K562 (cell line): ENCODE measurements at regions not wholly inside any gene's neighbourhood (a gene's known extent, or its start where the extent isn't known, plus 50 kb on each side); places are given as distances from the start of the nearest gene placed in this dataset.
"Not testable (repeated sequence)": the region's sequence is repeated elsewhere in the genome, so short reads cannot be mapped to it uniquely, and the experiment has no call there.

ENCODE experiments used
- ATAC-seq: fragments of 200-7000 bp; cut with Tn5 transposase; 3 replicates; pipeline ENCODE4 v1.9.1; 2020; ENCODE audit warnings: moderate library complexity
- BruUV-seq: library from RNA; stranded (reverse); fragments of 400-500 nt; replicated peaks from 2 replicates; lab custom pipeline; 2021; lab: Mats Ljungman, UMichigan
- CTCF ChIA-PET: fragments of 300-600 bp; formaldehyde crosslinking; extraction: SDS; loops from one replicate; lab custom pipeline; 2021; ENCODE audit warnings: low intra/inter-chr PET ratio; lab: Yijun Ruan, JAX
- POLR2A ChIA-PET: fragments of 300-600, 350-650 bp; sonication (Branson Sonifier 250); formaldehyde crosslinking; extraction: SDS; loops from one replicate; lab custom pipeline; 2021; ENCODE audit warnings: antibody characterized with exemption, inconsistent platforms; lab: Yijun Ruan, JAX
- DNase-seq, 4 experiments: peaks; one replicate each; pipeline versions ENCODE4 v3.0.0 to v3.0.0-alpha.2; 2011 to 2018; ENCODE audit warnings: low spot score in 3 of 4, mixed read lengths in 3 of 4; ENCODE audit errors: extremely low read depth in 1 of 4
- FAIRE-seq: peaks from 2 replicates; lab custom pipeline; 2011; peaks lifted over from hg19 to GRCh38; lab: Jason Lieb, UNC
- H2AFZ ChIP-seq: 2 replicates; pipeline ENCODE4 v1.6.0; 2011; ENCODE audit warnings: low read depth, low read length, control low read depth, inconsistent platforms
- H3K27ac ChIP-seq: fragments of 200-600 bp; 3 replicates; pipeline ENCODE4 v1.8.0; 2011; ENCODE audit warnings: low read depth, mild to moderate bottlenecking, control low read depth, inconsistent platforms, low read length, moderate library complexity, mixed read lengths; ENCODE audit errors: extremely low read depth
- H3K27me3 ChIP-seq, 2 experiments: fragments of 300-600 bp in 1 of 2; 2 replicates in 1 of 2; 3 replicates in 1 of 2; pipeline versions ENCODE4 v1.6.0 to v1.8.0; 2011; ENCODE audit warnings: inconsistent platforms in 2 of 2, low read length in 2 of 2, mild to moderate bottlenecking in 1 of 2, mixed read lengths in 1 of 2, moderate library complexity in 1 of 2; ENCODE audit not compliant: control insufficient read depth in 2 of 2, insufficient read depth in 2 of 2
- H3K36me3 ChIP-seq: fragments of 300-600 bp; 3 replicates; pipeline ENCODE4 v1.8.0; 2011; ENCODE audit warnings: mild to moderate bottlenecking, low read length, inconsistent platforms; ENCODE audit not compliant: control insufficient read depth, insufficient read depth
- H3K4me1 ChIP-seq, 2 experiments: fragments of 200-600 bp in 1 of 2; replicated peaks in 1 of 2; 2 replicates in 1 of 2; 3 replicates in 1 of 2; pipeline versions ENCODE4 v1.5.1 to v1.8.0; 2011; ENCODE audit warnings: inconsistent platforms in 2 of 2, low read length in 2 of 2, mild to moderate bottlenecking in 1 of 2, mixed read lengths in 1 of 2, moderate library complexity in 1 of 2; ENCODE audit not compliant: control insufficient read depth in 2 of 2, insufficient read depth in 2 of 2
- H3K4me2 ChIP-seq: 2 replicates; pipeline ENCODE4 v1.6.1; 2011; ENCODE audit warnings: low read length, control low read depth, inconsistent platforms, mixed read lengths; ENCODE audit not compliant: insufficient read depth
- H3K4me3 ChIP-seq: fragments of 200-600 bp; sonication (generic), shearing (Covaris generic); 2 replicates; pipeline ENCODE4 v1.5.1; 2016; ENCODE audit warnings: control low read depth, inconsistent platforms
- H3K79me2 ChIP-seq: fragments of 200-600 bp; 3 replicates; pipeline ENCODE4 v1.8.0; 2011; ENCODE audit warnings: low read length, inconsistent platforms; ENCODE audit not compliant: control insufficient read depth, insufficient read depth
- H3K9ac ChIP-seq, 2 experiments: 2 replicates each; pipeline versions ENCODE4 v1.6.0 to v1.6.1; 2011; ENCODE audit warnings: low read depth in 2 of 2, low read length in 2 of 2, control low read depth in 1 of 2, inconsistent platforms in 1 of 2, mild to moderate bottlenecking in 1 of 2, mixed read lengths in 1 of 2; ENCODE audit not compliant: insufficient read depth in 1 of 2
- H3K9me1 ChIP-seq: one replicate; pipeline ENCODE4 v1.6.0; 2011; ENCODE audit warnings: inconsistent platforms, mild to moderate bottlenecking, low read length, moderate library complexity; ENCODE audit not compliant: control insufficient read depth, insufficient read depth
- H3K9me3 ChIP-seq: replicated peaks from 2 replicates; pipeline ENCODE4 v1.5.1; 2011; ENCODE audit warnings: low read depth, low read length, inconsistent platforms; ENCODE audit not compliant: control insufficient read depth, insufficient read depth
- H4K20me1 ChIP-seq: replicated peaks from 2 replicates; pipeline ENCODE4 v1.6.1; 2011; ENCODE audit warnings: low read length, inconsistent platforms, mixed read lengths; ENCODE audit not compliant: control insufficient read depth, insufficient read depth
- RAD21 ChIP-seq, 2 experiments: fragments of 250-450 bp in 1 of 2; fragments of 450-650 bp in 1 of 2; sonication (Bioruptor Pico) in 1 of 2; formaldehyde crosslinking in 1 of 2; IDR thresholded peaks in 1 of 2; conservative IDR thresholded peaks in 1 of 2; 2 replicates each; pipeline versions ENCODE4 v1.4.0 to v1.8.0; 2020 to 2022; ENCODE audit warnings: mild to moderate bottlenecking in 2 of 2, moderate library complexity in 1 of 2
- WGBS: fragments of 100-300 bp; shearing (Covaris generic); methylation state at CpG from one replicate; pipeline ENCODE4 v1.1.6; 2016; ENCODE audit warnings: low coverage, mixed read lengths; ENCODE audit not compliant: insufficient coverage; ENCODE audit errors: missing lambda C conversion rate; 5-methylcytosine and 5-hydroxymethylcytosine counted together
- in situ Hi-C: fragments of 300-500 bp; cut with MboI; formaldehyde crosslinking; loops from 4 replicates; pipeline ENCODE4 v1.15.0; 2018; ENCODE audit warnings: inconsistent platforms, mixed read lengths
- intact Hi-C: fragments of 100-400 bp; cut with micrococcal nuclease; formaldehyde crosslinking; loops from 2 replicates; pipeline ENCODE4 v1.14.2; 2022

DNA sequence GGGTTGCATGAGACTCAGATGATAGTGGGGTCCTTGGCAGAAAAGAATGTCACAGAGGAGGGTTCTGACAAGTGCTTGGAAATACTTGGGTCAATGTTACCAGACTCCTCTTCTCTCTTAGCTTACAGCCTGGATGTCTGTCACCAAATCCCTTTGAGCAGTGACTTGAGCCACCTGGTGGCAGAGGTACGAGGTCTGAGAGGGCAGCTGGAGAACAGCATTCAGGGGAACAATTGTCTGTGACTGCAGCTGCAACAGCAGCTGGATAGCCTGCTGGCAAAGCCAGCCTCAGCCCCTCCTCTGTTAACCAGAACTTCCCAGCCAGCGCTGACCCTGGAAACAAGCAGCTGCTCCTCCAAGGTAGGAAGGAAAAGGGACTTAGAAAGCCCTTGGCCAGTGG lies 87.6 kb upstream of the NBPF20 start:
- DNase-seq, H3K9me3 ChIP-seq: not testable (repeated sequence)
- TF ChIP-seq RAD21 (CRISPR knock-in tag; conservative IDR thresholded peaks at IDR 0.05 in 1 of 2, IDR thresholded peaks at IDR 0.05 in 1 of 2) = 0 out of 4 replicates have a peak, but pooled peaks of 1 of the 2 experiments have one; percentile 15
- TF ChIP-seq, all 486 proteins: peak for 1; not testable (repeated sequence) for 485
- H3K4me3 ChIP-seq, H3K4me1 ChIP-seq, H3K4me2 ChIP-seq, H3K36me3 ChIP-seq, H3K9me1 ChIP-seq, H3K27ac ChIP-seq, H3K9ac ChIP-seq, FAIRE-seq, ATAC-seq, BruUV-seq, CTCF ChIA-PET, H2AFZ ChIP-seq, H4K20me1 ChIP-seq, intact Hi-C loops, H3K27me3 ChIP-seq, H3K79me2 ChIP-seq, POLR2A ChIA-PET, in situ Hi-C loops: not testable (repeated sequence)
- WGBS = 0% methylated on average over 1 of the region's 2 CpGs

- H3K9ac ChIP-seq, intact Hi-C loops, in situ Hi-C loops, H4K20me1 ChIP-seq, FAIRE-seq, DNase-seq, H3K27ac ChIP-seq, H3K36me3 ChIP-seq, H3K9me3 ChIP-seq, POLR2A ChIA-PET, H2AFZ ChIP-seq, H3K9me1 ChIP-seq, H3K4me1 ChIP-seq, BruUV-seq, CTCF ChIA-PET, H3K4me3 ChIP-seq, H3K4me2 ChIP-seq, H3K79me2 ChIP-seq, H3K27me3 ChIP-seq: not testable (repeated sequence)
- ATAC-seq = peak; percentile 80
- no CpG with 5 or more reads among the region's 1 CpG for WGBS
Observed at GRCh38 chr1:145508053-145508452, 82.7 kb upstream of the NBPF20 start.

DNA sequence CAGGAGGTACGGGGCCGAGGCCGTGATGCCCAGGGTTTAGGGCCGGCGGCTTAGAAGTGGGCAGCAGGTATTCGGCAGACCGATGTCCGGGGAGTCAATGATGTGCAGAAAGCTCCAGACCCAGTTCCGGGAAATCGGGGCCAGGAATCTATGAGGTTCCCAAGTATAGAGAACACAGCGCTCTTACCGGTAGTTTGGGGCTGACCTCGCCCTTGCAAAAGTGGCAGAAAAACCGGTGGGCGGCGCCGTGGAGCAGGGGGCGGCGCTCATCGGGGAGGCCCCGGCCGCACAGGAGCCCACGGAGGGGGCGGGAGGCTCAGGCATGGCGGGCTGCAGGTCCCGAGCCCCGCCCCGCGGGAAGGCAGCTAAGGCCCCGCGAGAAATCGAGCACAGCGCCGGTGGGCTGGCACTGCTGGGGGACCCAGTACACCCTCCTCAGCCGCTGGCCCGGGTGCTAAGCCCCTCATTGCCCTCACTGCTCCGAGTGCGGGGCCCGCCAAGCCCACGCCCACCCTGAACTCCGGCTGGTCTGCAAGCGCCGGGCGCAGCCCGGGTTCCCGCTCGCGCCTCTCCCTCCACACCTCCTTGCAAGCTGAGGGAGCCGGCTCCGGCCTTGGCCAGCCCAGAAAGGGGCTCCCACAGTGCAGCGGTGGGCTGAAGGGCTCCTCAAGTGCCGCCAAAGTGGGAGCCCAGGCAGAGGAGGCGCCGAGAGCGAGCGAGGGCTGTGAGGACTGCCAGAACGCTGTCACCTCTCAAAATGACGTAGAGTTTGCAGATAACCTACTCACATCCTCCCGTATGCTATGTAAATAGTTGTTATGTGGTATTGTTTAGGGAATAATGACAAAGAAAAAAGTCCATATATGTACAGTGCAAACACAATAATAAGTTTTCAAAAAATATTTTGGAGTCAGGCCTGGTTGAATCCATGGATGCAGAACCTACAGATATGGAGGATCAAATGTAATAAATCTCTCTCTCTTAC lies 80.6 kb upstream of the NBPF20 start:
- FAIRE-seq, H3K9me3 ChIP-seq, H3K27ac ChIP-seq, H3K4me1 ChIP-seq, H4K20me1 ChIP-seq, POLR2A ChIA-PET, H2AFZ ChIP-seq, H3K4me3 ChIP-seq, H3K4me2 ChIP-seq, CTCF ChIA-PET, BruUV-seq, DNase-seq, H3K9ac ChIP-seq, intact Hi-C loops, in situ Hi-C loops, H3K79me2 ChIP-seq, H3K9me1 ChIP-seq, H3K27me3 ChIP-seq, H3K36me3 ChIP-seq: not testable (repeated sequence)
- 3% methylated on average over 4 of the region's 59 CpGs for WGBS
- ATAC-seq = peak; percentile 90
